22Rv1 (cell line): ENCODE measurements at regions not wholly inside any gene's neighbourhood (a gene's known extent, or its start where the extent isn't known, plus 50 kb on each side); places are given as distances from the start of the nearest gene placed in this dataset.

Experiments
- CTCF ChIP-seq: fragments of 450-650 bp; IDR thresholded peaks from 2 replicates; pipeline ENCODE4 v1.5.1; 2017; ENCODE audit warnings: mild to moderate bottlenecking
- ZFX ChIP-seq: fragments of 450-650 bp; IDR thresholded peaks from 2 replicates; pipeline ENCODE4 v1.6.1; 2017; ENCODE audit warnings: antibody characterized with exemption, borderline replicate concordance

DNA sequence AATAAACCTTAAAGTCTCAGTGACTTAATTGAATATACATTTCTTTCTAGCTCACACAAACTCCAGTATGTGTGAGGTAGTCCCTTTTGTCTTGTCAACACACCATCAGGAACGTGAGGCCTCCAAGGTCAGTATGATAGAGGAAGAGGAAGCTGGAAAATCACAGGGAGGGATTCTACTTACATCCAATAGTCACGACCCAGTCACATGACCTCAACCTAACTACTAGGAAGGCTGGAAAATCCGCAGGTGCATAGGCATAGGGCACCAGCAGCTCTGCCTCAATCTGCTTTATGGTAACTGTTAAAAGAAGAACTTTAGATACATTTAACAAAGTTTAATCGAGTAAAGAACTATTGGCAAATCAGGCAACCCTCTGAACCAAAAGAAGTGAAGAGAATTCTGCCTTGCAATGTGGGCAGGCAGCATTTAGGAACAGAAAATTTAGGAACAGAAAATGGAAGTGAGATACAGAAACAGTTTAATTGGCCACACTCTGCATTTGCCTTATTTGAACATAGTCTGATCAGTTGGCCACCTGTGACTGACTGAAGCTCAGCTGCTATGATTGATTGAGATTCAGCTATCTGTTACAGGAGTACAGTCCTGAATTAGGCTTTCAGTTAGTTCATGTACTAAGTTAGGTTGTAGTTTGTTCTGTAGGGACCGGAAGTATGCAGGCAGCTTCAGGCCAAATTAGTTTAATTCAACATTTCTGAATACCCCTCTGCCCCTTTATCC is 165.0 kb upstream of the PARD3B start:
- no peak for TF ChIP-seq CTCF
- no peak for TF ChIP-seq ZFX
